ENCODE measurements at regions not wholly inside any gene's neighbourhood (a gene's known extent, or its start where the extent isn't known, plus 50 kb on each side); places are given as distances from the start of the nearest gene placed in this dataset.
A peak's percentile ranks its signal among the peaks of the same experiment; 100 is the strongest.
"Not testable (repeated sequence)": the region's sequence is repeated elsewhere in the genome, so short reads cannot be mapped to it uniquely, and the experiment has no call there.

DNA sequence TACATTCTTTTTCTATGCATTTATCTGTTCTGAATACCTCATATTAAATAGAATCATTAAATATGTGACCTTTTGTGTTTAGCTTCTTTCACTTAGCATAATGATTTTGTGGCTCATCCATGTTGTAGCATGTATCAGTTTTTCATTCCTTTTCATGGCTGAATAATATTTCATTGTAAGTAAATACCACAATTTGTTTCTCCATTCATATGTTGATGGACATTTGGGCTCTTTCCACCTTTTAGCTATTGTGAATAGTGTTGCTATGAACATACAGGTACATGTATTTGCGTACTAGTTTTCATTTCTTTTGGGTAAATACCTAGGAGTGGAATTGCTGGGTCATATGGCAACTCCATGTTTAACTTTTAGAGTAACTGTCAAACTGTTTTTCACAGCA, 85.1 kb downstream of the GNL3L start:
- no peak for DNase-seq (ENCODE audit: low read depth, low spot score)

DNA sequence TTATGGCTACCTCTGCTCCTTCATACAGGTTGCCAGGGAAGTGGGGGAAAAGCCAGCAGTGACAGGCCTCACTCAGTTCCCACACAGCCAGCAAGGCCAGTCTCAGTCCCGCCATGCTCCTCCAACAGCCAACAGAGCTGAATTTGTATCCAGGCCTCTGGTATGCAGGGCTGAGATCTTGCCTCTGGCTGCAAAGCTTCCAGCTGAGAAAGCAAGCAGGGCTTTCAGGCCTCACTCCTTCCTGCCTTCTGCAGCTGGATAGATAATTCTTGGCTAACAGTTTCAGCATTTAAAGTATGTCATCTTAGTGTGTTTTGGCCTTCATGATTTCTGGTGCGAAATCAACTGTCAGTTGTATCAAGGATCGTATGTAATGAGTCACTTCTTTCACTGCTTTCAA, 103.6 kb downstream of the GNL3L start:
- no peak for DNase-seq (ENCODE audit: low read depth, low spot score)

DNA sequence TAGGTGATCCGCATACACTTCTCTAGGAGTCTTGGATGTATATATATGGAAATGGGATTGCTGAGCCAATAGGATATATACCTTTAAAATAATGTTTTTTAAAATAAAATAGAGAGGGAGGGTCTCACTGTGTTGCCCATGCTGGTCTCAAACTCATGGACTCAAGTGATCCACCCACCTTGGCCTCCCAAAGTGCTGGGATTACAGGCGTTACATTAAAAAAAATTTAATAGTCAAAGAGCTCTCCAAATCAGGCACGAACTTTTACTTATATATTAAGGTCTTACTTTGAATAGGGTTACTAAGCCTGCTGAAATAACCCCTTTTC, 109.0 kb downstream of the GNL3L start:
- DNase-seq (ENCODE audit: low read depth, low spot score), result no peak

DNA sequence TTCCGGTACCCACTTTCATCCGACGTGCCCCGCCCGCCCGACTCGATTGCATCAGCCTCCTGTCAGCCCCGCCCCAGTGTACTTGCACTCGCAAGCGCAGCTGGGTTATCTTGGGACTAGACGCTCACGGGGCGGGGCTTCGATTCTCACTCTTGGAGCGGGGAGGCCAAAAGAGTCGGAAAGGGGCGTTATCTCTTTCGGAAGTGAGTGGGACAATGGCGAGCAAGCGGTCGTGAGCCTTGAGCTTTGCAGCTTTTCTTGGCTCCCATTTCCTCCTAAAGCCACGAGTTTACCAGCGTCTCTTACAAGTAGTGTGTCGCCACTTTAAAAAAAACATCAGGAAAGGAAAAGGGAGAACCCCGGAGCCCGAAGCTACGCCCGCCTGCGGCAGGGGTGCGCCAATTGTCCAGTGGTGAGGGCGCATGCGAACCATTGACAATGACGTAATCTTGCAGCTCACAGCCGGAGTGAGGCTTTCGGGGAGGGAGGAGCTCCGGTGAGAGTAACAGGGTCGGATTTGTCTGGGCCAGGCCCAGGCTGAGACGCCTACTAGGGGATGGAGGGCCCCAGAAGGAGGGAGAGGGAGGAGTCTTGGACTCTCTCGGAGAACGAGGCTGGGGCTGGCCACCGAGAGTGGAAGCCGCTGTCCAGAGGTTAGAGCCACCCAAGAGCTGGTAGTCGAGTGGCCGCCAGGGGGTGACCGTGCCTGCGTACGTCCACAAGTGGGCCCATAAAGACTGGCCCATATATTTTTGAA, 109.5 kb downstream of the GNL3L start:
- DNase-seq (ENCODE audit: low read depth, low spot score), result peak; percentile 81

DNA sequence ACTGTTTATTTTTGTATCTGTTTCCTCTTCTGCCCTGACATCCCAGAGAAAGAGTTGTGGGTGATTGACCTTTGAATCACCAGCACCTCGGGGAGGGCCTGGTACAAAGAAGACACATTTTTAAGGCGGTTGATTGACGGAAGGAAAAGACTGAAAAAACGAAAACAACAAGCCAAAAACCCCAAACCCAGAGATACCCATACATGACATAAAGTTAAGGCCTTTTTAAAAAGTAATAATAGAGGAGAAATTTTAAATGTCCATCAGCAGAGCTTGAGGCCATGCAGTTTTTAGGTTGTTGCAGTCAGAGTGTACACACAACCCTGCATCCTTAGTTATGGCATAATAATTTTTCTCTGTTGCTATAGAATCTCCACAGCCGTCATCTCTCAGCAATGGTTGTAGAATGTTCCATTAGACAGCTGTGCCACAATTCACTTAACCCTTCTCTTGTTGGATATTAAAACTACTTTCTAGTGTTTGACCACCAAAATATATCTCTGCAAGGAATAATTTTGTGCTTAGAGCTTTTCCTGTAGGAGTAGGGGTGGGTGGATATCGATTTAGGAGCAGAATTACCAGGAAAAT, 110.2 kb downstream of the GNL3L start:
- DNase-seq (ENCODE audit: low read depth, low spot score), result no peak

DNA sequence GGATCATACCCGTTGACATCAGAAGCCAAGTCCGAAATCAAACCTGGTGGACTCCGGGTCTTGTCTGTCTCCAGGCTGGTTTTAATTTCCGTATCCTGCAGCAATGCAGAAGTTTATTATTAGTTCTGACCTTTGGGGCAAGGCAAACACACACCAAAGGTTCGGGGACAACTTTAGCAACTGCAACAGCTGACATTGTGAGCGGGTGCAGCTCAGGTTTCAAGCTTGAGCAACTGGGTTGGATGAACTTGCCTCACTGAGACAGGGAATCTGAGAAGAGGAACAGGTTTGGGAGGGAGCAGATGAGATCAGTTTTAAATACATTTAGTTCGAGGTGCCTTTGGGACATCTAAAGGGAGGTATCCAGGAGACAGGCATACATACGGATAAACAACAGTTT, 110.7 kb downstream of the GNL3L start:
- no peak for DNase-seq (ENCODE audit: low read depth, low spot score)

DNA sequence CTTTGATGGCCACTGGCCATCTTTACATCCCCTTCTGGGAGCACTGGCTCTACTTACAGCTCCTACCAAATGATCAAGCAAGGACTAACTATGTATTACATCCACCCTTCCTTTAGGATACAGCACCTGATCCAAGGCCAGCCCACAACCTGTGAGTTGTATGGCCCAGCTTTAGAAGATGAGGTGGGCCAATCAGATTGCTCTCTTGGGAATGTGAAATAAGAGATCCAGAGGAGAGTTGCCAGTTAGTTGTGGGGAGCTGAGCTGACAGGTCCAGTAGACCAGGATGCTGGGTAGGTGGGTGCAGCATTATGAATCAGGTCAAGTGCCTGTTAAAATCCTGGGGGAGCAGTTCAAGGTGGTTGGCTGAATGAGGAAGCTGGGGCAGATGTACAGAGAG, 111.5 kb downstream of the GNL3L start:
- no peak for DNase-seq (ENCODE audit: low read depth, low spot score)

DNA sequence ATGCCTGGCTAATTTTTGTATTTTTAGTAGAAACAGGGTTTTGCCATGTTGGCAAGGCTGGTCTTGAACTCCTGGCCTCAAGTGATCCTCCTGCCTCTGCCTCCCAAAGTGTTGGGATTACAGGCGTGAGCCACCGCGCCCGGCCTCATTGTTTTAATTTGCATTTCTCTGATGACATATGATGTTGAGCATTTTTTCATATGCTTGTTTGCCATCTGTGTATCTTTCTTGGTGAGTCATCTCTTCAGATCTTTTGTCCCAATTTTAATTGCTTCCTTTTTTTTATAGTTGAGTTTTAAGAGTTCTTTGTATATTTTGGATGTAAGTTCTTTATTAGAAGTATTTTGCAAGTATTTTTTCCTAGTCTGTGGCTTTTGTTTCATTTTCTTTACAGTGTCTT, 117.6 kb downstream of the GNL3L start:
- not testable (repeated sequence) for DNase-seq (ENCODE audit: low read depth, low spot score)

DNA sequence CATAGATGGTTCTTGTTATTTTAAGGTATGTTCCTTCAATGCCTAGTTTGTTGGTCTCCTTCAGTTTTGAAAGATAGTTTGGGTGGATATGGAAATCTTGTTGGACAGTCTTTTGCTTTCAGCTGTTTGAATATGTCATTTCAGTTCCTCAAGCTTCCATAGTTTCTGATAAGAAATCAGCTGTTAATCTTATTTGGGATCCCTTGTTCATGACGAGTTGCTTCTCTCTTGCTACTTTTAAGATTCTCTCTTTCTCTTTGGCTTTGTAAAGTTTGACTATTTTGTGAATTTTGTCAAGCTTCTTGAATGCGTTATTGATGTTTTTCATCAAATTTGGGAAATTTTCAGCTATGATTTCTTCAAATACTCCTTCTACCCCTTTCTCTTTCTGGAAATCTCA, 129.5 kb downstream of the GNL3L start:
- DNase-seq (ENCODE audit: low read depth, low spot score), result no peak

DNA sequence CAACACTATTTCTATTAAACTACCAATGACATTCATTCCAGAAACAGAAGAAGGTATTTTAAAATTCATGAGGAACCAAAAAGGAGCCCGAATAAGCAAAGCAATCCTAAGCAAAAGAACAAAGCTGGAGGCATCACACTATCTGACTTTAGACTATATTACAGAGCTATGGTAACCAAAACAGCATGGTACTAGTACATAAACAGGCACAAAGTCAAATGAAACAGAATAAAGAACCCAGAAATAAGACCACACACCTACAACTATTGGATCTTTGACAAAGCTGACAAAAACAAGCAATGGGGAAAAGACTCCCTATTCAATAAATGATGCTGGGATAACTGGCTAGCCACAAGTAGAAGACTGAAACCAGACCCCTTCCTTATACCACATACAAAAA, 122.3 kb downstream of the ITIH6 start:
- DNase-seq (ENCODE audit: low read depth, low spot score), result no peak

DNA sequence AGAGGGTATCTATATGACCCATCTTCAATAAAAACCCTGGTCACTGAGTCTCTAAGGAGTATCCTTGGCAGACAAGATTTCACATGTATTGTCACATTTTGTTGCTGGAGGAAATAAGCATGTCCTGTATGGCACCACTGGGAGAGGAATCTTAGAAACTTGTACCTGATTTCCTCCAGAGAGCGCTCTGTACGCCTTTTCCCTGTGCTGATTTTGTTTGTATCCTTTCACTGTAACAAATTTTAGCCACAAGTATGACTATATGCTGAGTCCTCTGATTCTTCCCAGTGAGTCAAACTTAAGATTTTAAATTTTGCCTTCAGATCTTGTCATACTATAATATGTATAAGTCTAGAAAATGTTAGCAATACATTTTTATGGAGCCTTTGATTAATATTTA, 102.8 kb downstream of the ITIH6 start:
- no peak for DNase-seq (ENCODE audit: low read depth, low spot score)

DNA sequence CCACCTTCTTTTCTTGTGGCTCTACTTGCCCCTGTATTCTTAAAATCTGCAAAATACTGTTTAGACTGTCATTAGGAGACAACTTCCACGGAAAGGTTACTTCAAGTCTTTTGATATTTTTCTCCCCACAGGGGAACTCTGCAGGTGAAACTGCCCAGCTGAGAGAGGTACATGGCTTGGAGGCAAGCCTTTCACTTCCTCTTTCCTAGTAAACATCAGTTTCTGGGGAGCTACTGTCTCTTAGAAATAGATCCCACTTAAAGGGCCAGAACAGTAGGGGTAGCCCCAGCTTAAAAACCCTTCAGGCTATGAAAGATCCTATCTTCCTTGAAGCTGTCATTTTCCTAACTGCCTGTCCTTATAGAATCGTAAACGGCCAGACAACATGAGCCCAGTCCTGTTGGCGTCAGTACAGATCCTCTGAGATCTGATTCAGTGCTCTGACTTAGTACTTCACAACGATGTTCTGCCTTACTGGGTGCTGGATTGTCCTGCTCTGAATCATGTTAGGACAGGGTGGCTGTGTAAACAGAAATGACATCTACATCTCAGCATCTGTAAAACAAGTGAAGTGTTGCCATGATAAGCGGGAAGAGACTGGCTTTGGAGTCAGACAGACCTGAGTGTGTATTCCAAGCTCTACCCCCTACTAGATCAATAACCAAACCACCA, 102.1 kb downstream of the ITIH6 start:
- DNase-seq (ENCODE audit: low read depth, low spot score), result no peak

Data from activated CD4-positive, CD25-positive, alpha-beta regulatory T cell treated with anti-CD3 and anti-CD28 coated beads, Interleukin-2, amount 50 U/mL, for 16 hours (primary cell).